BJ (cell line): ENCODE measurements at regions not wholly inside any gene's neighbourhood (a gene's known extent, or its start where the extent isn't known, plus 50 kb on each side); places are given as distances from the start of the nearest gene placed in this dataset.

ENCODE experiments used
- CTCF ChIA-PET: fragments of 350-600 bp; formaldehyde crosslinking; extraction: SDS; loops from one replicate; lab custom pipeline; 2021; ENCODE audit warnings: antibody characterized with exemption, inconsistent platforms; lab: Yijun Ruan, JAX
- POLR2A ChIA-PET: fragments of 300-600 bp; sonication (Branson Sonifier 250); formaldehyde crosslinking; extraction: SDS; loops from one replicate; lab custom pipeline; 2021; ENCODE audit warnings: antibody characterized with exemption; lab: Charles Lee
- DNase-seq: peaks from one replicate; pipeline ENCODE4 v3.0.0-alpha.2; 2011; ENCODE audit warnings: low read depth
- H3K27me3 ChIP-seq: 2 replicates; pipeline ENCODE4 v1.6.0; 2011; ENCODE audit warnings: low read length; ENCODE audit not compliant: control insufficient read depth, insufficient read depth
- H3K36me3 ChIP-seq: 2 replicates; pipeline ENCODE4 v1.5.1; 2011; ENCODE audit warnings: low read length; ENCODE audit not compliant: control insufficient read depth, insufficient read depth
- H3K4me3 ChIP-seq: 2 replicates; pipeline ENCODE4 v1.5.1; 2011; ENCODE audit warnings: low read depth, mild to moderate bottlenecking, control low read depth, low read length
- CTCF ChIP-seq: IDR thresholded peaks from 2 replicates; pipeline ENCODE4 v1.5.1; 2011; ENCODE audit warnings: low read depth, mild to moderate bottlenecking, control low read depth, inconsistent platforms, low read length, moderate library complexity; ENCODE audit not compliant: insufficient read depth

GRCh38 chr1:5273280-5274003 is 619.0 kb downstream of the AJAP1 start:
- DNase-seq, result no peak
- CTCF ChIA-PET, result no interaction called here
- Histone ChIP-seq H3K36me3 (no peaks in the 10 kb centered on the region), H3K4me3 (no peak overlapping the region), H3K27me3 (no peaks in the 10 kb centered on the region)
- TF ChIP-seq CTCF, result no peak
- POLR2A ChIA-PET, result no interaction called here

GRCh38 chr1:5272325-5272724 is 617.9 kb downstream of the AJAP1 start:
- ChIA-PET CTCF (no interaction called here), POLR2A (no interaction called here)
- no peak for TF ChIP-seq CTCF
- no peak for DNase-seq
- H3K36me3 ChIP-seq, result no peaks in the 10 kb centered on the region
- no peaks in the 10 kb centered on the region for H3K27me3 ChIP-seq
- H3K4me3 ChIP-seq, result no peak overlapping the region

- Histone ChIP-seq H3K4me3 (no peak overlapping the region), H3K36me3 (no peaks in the 10 kb centered on the region), H3K27me3 (no peaks in the 10 kb centered on the region)
- DNase-seq, result no peak
- CTCF ChIA-PET, result no interaction called here
- POLR2A ChIA-PET, result no interaction called here
- no peak for TF ChIP-seq CTCF
Observed at GRCh38 chr1:5271264-5271663, 616.9 kb downstream of the AJAP1 start.

- ChIA-PET CTCF (no interaction called here), POLR2A (no interaction called here)
- TF ChIP-seq CTCF, result no peak
- no peaks in the 10 kb centered on the region for H3K27me3 ChIP-seq
- no peaks in the 10 kb centered on the region for H3K36me3 ChIP-seq
- no peak for DNase-seq
- H3K4me3 ChIP-seq, result no peak overlapping the region
Observed at GRCh38 chr1:5269901-5270300, 615.5 kb downstream of the AJAP1 start.

GRCh38 chr1:5267603-5268235 is 613.3 kb downstream of the AJAP1 start:
- no peaks in the 10 kb centered on the region for H3K36me3 ChIP-seq
- ChIA-PET CTCF (no interaction called here), POLR2A (no interaction called here)
- no peaks in the 10 kb centered on the region for H3K27me3 ChIP-seq
- H3K4me3 ChIP-seq, result no peak overlapping the region
- no peak for DNase-seq
- TF ChIP-seq CTCF, result no peak
